GM13976 (cell line): ENCODE measurements at regions not wholly inside any gene's neighbourhood (a gene's known extent, or its start where the extent isn't known, plus 50 kb on each side); places are given as distances from the start of the nearest gene placed in this dataset.

Experiments used
- DNase-seq: peaks from one replicate; pipeline ENCODE4 v3.0.0; 2012; ENCODE audit warnings: low spot score
- in situ Hi-C: fragments of 300-500 bp; cut with MboI; formaldehyde crosslinking; loops from one replicate; pipeline ENCODE4 v1.12.0; 2022; ENCODE audit warnings: low sequenced_read_pairs, mixed read lengths, inconsistent platforms; ENCODE audit not compliant: unreplicated experiment
- TF ChIP-seq, protein P1 (sequence below): IDR thresholded peaks from 2 replicates; pipeline ENCODE4 v1.5.1; 2012; ENCODE audit warnings: borderline replicate concordance, mild to moderate bottlenecking; ENCODE audit not compliant: insufficient read depth; ENCODE audit errors: extremely low read depth, missing control alignments, control extremely low read depth

DNA sequence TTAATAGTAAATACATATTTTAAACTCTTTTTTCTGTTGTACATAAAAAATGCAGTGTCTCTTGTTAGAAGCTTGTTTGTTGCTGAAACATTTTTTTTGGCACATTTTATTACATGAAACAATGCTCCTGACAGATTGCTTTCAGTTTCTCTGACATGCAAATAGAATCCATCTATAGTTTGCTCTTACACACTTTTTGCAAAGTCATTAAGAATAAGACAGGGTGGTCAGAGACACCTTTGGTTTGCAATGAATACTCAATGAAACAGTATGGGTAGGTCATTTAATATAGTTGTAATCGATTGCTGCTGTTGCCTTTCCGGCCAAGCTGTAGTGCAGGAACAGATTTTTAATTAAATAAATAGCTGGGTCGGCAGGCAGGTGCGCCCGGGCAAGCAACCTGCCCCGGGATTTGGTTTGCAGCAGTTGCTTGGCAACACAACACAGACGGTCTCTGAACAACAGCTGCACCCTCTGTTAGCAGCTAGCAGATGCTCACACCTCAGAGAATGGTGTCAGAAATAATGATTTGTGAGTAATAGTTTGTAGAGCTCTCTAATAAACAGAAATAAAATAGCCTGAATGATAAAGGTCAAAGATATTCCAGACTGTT is 115.7 kb upstream of the CACNA2D1 start:
- DNase-seq = no peak
- in situ Hi-C loops = loop anchor here (25.0 kb wide), 2 partner anchors 522 to 1072 kb away; no protein-coding TSS in a partner anchor
- TF ChIP-seq, protein P1, sequence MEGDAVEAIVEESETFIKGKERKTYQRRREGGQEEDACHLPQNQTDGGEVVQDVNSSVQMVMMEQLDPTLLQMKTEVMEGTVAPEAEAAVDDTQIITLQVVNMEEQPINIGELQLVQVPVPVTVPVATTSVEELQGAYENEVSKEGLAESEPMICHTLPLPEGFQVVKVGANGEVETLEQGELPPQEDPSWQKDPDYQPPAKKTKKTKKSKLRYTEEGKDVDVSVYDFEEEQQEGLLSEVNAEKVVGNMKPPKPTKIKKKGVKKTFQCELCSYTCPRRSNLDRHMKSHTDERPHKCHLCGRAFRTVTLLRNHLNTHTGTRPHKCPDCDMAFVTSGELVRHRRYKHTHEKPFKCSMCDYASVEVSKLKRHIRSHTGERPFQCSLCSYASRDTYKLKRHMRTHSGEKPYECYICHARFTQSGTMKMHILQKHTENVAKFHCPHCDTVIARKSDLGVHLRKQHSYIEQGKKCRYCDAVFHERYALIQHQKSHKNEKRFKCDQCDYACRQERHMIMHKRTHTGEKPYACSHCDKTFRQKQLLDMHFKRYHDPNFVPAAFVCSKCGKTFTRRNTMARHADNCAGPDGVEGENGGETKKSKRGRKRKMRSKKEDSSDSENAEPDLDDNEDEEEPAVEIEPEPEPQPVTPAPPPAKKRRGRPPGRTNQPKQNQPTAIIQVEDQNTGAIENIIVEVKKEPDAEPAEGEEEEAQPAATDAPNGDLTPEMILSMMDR = no peak

DNA sequence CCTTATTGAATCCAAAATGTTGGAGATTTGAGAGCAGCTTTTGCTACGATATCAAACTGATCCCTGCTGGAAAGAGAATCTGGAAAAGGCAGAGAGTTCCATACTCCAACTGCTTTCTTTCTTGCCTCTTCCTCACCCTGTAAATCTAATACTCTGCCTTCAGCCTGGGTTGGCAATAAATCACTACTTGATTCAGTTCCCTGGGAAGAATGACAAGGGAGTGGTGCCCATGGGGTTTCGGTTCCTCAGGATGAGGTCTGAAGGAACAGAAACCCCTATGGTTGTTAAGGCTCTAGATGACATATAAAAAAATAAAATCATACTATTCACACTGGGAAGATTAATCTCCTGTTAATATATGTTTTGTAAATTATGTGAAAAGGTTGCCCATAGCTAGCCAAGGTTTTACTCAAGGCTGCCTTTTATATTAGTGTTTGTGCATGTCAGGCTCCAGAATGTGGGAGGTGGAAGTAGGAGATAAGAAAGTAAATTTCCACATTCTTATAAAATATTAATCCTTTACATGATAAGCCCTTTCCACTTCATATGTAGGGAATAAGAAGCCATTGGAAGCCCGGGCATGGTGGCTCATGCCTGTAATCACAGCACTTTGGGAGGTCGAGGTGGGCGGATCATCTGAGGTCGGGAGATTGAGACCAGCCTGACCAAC is 106.2 kb upstream of the CACNA2D1 start:
- TF ChIP-seq, protein P1 = no peak
- no peak for DNase-seq
- in situ Hi-C loops = loop anchor here (25.0 kb wide), 2 partner anchors 512 to 1062 kb away; no protein-coding TSS in a partner anchor

DNA sequence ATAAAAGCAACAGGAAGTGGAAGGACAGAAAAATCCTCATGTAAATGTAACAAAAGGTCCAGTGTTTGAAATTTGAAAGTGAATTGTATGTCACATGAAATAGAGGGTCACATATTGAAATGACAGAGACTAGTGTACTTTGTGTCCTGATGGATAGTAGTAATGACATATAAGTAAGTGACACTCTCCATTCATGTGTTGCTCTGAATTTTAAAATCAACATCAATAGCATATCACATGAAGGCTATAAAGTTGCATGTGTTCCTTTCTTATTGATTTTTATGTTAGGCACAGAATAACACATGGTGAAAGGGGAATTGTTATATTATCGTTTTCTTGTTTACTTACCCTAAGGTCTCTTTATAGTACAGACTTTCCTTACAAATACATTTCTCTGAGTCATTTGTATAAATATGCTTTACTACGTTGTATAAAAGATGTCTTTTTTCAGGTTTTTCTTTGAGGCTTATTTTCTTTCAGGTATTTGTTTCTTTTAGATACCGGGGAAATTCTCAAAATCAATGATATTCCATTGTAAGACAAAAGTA is 104.6 kb upstream of the CACNA2D1 start:
- TF ChIP-seq, protein P1 = no peak
- no peak for DNase-seq
- in situ Hi-C loops = no loop called here

DNA sequence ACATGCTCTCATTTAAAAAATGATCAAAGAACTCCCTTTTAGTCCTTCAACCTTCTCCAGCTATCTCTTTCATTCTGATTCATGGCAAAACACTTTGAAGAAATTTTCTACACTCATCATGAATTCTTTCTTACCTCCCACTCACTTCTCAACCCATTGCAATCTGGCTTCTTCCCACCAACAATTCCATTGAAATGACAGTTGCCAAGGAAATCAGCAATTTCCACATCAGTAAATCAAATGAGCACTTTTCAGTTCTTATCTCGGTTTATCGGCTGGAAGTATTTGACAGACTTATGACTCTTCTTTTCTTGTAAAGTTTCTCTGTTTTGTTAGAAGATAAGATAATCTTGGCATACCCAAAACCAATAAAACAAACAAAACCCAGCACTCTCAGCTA is 99.1 kb upstream of the CACNA2D1 start:
- in situ Hi-C loops = no loop called here
- no peak for DNase-seq
- TF ChIP-seq, protein P1 = no peak

DNA sequence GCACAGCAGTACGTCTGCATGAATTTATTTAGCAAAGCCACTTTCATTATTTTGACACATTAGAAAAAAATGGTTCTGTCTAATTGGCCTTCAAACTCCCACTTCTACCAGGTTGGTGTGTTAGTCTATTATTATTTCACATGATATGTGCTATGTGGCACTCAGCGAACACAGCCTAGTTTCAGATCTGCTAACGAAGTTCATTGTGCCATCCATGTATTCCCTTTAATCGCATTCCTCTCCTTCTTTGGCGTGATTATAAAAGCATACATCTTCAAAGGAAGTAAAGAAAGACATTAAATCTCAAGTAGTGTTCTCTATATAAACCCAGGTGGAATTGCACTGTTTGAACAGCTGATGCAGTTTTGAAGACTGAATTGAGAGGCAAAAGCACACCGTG is 96.4 kb upstream of the CACNA2D1 start:
- in situ Hi-C loops = no loop called here
- TF ChIP-seq, protein P1 = no peak
- DNase-seq = no peak

DNA sequence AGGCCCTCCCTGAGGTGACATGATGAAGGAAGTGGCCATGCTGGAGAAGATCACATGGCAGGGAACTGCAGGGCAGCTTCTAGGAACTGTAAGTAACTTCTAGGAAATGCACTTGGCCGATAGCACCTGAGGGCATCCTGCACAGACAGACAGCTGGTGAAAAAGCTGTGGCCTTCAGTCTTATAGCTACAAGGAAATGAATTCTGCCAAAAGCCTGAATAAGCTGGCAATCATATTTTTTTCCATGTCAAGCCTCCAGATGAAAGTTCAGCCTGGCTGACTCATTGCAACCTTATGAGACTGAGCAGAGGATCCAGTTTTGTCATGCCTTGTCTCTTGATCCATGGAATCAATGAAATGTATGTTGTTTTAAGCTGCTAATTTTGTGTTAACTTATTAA is 91.1 kb upstream of the CACNA2D1 start:
- DNase-seq = no peak
- in situ Hi-C loops = no loop called here

More for the DNA sequence above, 91.1 kb upstream of the CACNA2D1 start:
- TF ChIP-seq, protein P1 = no peak
